Ishikawa (cell line): ENCODE measurements at regions not wholly inside any gene's neighbourhood (a gene's known extent, or its start where the extent isn't known, plus 50 kb on each side); places are given as distances from the start of the nearest gene placed in this dataset.

Experiments
- CEBPB ChIP-seq: IDR thresholded peaks from 2 replicates; pipeline ENCODE4 v1.6.1; 2012
- CREB1 ChIP-seq: IDR thresholded peaks from 2 replicates; pipeline ENCODE4 v1.6.1; 2012; ENCODE audit warnings: low read depth
- EGR1 ChIP-seq: IDR thresholded peaks from 2 replicates; pipeline ENCODE4 v1.6.1; 2012
- EP300 ChIP-seq: IDR thresholded peaks from 2 replicates; pipeline ENCODE4 v1.6.1; 2012; ENCODE audit warnings: borderline replicate concordance
- FOXM1 ChIP-seq: IDR thresholded peaks from 2 replicates; pipeline ENCODE4 v1.6.1; 2012; ENCODE audit warnings: low read depth, borderline replicate concordance
- NFIC ChIP-seq: IDR thresholded peaks from 2 replicates; pipeline ENCODE4 v1.6.1; 2012
- RAD21 ChIP-seq: IDR thresholded peaks from 2 replicates; pipeline ENCODE4 v1.6.1; 2012; ENCODE audit warnings: low read depth
- REST ChIP-seq: IDR thresholded peaks from 2 replicates; pipeline ENCODE4 v1.6.1; 2012; ENCODE audit warnings: low read depth, mild to moderate bottlenecking
- TAF1 ChIP-seq: IDR thresholded peaks from 2 replicates; pipeline ENCODE4 v1.6.1; 2012; ENCODE audit warnings: low read depth, mild to moderate bottlenecking
- TCF12 ChIP-seq: IDR thresholded peaks from 2 replicates; pipeline ENCODE4 v1.6.1; 2012; ENCODE audit warnings: low read depth
- TEAD4 ChIP-seq: IDR thresholded peaks from 2 replicates; pipeline ENCODE4 v1.6.1; 2012
- YY1 ChIP-seq: IDR thresholded peaks from 2 replicates; pipeline ENCODE4 v1.6.1; 2012; ENCODE audit warnings: low read depth
- ZBTB7A ChIP-seq: IDR thresholded peaks from 2 replicates; pipeline ENCODE4 v1.6.1; 2012; ENCODE audit warnings: low read depth
- TF ChIP-seq, protein P1 (sequence below): IDR thresholded peaks from 2 replicates; pipeline ENCODE4 v1.6.1; 2012
- TF ChIP-seq, protein P2 (sequence below): IDR thresholded peaks from 2 replicates; pipeline ENCODE4 v1.6.1; 2012

DNA sequence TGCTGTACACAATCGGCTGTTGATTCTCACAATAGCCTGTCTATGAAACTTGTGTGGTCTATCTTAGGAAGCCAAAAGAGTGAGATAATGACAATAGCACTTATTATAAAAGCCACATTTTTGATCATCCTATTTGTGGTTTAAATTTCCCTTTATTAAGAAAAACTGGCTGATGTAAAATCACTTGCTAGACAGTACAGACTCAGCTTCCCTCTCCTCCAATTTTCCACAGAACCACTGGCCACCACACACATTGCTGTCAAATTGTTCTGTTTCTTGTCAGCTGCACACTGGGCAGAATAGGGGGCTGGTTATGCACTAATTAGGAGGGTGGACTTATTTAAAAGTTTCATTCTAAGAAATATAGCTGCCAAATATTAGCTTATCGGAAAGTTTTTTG lies 425.9 kb downstream of the EPHA3 start:
- TF ChIP-seq EP300 = no peak
- no peak for TF ChIP-seq NFIC
- no peak for TF ChIP-seq REST
- no peak for TF ChIP-seq FOXM1
- no peak for TF ChIP-seq RAD21
- no peak for TF ChIP-seq TAF1
- TF ChIP-seq, protein P1, sequence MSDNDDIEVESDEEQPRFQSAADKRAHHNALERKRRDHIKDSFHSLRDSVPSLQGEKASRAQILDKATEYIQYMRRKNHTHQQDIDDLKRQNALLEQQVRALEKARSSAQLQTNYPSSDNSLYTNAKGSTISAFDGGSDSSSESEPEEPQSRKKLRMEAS = no peak
- no peak for TF ChIP-seq TCF12
- no peak for TF ChIP-seq CEBPB
- no peak for TF ChIP-seq EGR1
- TF ChIP-seq TEAD4 = no peak
- no peak for TF ChIP-seq YY1
- TF ChIP-seq, protein P2, sequence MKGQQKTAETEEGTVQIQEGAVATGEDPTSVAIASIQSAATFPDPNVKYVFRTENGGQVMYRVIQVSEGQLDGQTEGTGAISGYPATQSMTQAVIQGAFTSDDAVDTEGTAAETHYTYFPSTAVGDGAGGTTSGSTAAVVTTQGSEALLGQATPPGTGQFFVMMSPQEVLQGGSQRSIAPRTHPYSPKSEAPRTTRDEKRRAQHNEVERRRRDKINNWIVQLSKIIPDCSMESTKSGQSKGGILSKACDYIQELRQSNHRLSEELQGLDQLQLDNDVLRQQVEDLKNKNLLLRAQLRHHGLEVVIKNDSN = no peak
- no peak for TF ChIP-seq CREB1
- TF ChIP-seq ZBTB7A = no peak

DNA sequence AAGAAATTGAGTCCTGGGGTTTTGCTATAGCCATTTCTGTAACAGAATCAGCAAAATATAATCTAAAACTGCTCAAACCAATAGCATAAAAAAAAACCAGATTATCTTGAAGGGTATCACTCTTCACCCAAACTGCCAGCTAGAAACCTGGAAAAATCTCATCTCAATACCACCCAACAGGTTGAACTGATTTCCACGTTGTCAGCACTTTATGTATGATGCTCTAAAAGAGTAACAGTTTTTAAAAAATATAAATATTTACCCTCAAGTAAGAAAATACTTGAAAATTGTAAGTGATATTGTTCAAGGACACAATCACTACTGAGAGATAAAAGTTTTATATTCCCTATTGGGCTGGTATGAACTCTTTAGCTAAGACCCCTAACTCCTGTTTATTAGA lies 451.3 kb downstream of the EPHA3 start:
- TF ChIP-seq TAF1 = no peak
- no peak for TF ChIP-seq TCF12
- no peak for TF ChIP-seq REST
- TF ChIP-seq ZBTB7A = no peak
- TF ChIP-seq TEAD4 = no peak
- TF ChIP-seq EGR1 = no peak
- no peak for TF ChIP-seq RAD21
- no peak for TF ChIP-seq EP300
- no peak for TF ChIP-seq YY1

DNA sequence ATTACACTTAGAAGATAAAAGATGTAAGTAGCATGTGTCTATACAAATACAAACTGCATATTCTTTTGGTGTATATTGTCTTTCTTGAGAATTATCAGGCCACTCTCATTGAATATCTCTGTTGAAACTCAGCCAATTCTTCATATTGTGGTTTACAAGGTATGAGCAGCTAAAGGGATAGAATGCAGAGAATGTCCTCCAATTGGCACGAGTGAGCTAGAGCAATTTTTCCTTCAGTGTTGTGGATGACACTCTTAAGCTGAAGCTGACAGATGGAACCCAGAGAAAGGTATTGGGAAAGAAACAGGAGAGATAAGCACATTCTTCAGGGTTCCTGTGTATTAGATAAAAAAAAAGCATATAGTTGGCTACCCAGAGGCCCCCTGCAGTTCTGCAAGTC lies 453.1 kb downstream of the EPHA3 start:
- peak; percentile 77 for TF ChIP-seq NFIC
- TF ChIP-seq TEAD4 = peak; percentile 78
- TF ChIP-seq, protein P1 = no peak
- TF ChIP-seq YY1 = no peak
- TF ChIP-seq REST = no peak
- no peak for TF ChIP-seq EP300

GRCh38 chr3:89562373-89562772 lies 455.0 kb downstream of the EPHA3 start:
- TF ChIP-seq TAF1 (no peak), NFIC (no peak), EP300 (no peak), REST (no peak), TCF12 (no peak), RAD21 (peak; percentile 33; the same call in 1 of the 2 replicates)
